Stimulated activated CD4-positive, alpha-beta T cell treated with anti-CD3 and anti-CD28 coated beads, Interleukin-1b, Interleukin-23, amount 100 ng/mL, for 48 hours (primary cell): ENCODE measurements at regions not wholly inside any gene's neighbourhood (a gene's known extent, or its start where the extent isn't known, plus 50 kb on each side); places are given as distances from the start of the nearest gene placed in this dataset.

Source experiments
- DNase-seq: peaks from one replicate; pipeline ENCODE4 v3.0.0-alpha.2; 2020

- DNase-seq = no peak
Measured at GRCh38 chr20:23162887-23163286, 76.8 kb upstream of the CD93 start.

- no peak for DNase-seq
Measured at GRCh38 chr20:23161968-23162696, 76.0 kb upstream of the CD93 start.

DNA sequence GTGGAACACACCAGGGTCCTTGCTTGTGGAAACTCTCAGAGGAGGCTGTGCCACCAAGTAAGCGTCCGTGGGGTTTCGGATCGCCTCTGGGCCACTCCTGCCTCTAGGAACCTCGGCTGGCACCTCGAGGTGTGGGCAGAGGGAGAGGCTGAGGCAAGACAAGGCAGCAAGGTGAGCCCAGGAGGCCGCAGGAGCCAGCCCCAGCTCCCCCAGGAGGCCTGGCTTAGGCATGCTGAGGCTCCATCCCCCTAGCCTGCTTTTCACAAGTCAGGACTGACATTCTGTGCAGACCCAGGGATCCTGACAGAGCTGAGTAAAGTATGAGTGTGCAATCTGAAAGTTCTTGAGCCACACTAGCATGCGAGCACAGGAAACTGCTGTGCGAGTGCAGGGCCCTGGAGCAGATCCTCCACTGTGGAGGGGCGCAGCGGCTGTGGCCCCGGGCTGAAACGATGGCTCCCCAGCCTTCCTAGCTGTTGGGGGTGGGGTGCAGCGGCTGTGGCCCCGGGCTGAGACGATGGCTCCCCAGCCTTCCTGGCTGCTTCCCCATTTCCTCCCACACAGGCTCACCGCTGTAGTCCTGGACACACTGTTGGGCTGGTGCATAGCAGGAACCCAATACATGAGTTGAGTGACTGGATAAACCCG lies 75.2 kb upstream of the CD93 start:
- no peak for DNase-seq

GRCh38 chr20:23160536-23161243 lies 74.6 kb upstream of the CD93 start:
- no peak for DNase-seq

DNA sequence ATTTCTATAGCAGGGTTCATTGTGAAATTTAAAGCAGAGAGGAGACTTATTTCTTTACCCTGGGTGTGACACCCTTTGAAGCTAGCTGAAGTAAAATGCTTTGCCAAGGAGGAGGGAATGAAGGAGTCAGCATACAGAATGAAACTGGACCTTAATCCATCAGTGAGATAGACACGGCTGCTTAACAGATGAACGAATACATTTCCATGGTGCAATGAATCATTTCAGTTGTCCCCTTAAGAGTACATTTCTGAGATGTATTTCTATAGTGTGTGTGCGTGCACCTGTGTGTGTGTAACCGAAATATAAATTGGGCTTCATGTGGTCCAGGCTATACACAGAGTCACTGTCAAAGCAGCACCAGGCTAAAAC lies 73.8 kb upstream of the CD93 start:
- DNase-seq = no peak

- DNase-seq = no peak
Measured at GRCh38 chr20:23159256-23159946, 73.3 kb upstream of the CD93 start.

DNA sequence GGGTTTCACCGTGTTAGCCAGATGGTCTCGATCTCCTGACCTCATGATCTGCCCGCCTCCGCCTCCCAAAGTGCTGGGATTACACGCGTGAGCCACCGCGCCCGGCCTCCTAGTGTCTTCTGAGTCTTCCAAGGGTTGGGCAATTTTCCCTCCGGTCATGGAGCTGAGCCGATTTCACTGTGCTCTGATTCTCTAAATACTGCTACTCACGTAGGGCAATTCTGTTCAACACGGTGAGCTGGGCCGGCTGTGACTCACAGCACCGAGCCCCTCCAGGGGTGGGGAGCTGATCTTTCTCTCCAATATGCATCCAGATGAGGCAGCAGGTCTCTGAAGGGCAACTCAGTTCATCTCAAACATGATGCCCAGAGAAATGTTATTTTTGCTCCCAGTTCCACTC lies 71.6 kb upstream of the CD93 start:
- no peak for DNase-seq

DNA sequence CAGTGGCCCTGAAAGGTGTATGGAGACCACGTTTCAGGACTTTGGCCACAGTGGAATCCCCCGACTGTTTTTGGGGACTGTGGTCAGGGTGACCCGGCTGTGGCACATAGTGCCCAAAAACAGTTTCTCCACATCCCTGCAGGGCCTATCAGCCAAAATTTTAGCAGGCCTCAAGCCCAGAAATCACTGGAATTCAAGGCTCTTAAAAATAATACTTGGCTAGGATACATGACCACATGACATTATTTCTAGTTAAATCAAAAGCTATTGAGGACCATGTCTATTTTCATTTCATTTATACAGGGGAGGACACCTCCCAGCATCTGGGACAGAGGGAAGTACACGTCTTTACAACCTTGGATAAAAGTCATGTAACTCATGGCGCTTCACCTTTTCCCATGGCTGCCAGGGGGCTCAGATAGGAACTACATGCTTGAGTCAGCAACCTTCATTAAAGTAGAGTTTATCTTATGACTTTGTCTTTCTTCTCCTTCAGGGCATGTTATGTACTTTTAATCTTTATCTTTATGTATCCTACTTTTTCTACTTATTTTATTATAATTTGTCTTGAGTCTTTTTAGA lies 70.8 kb upstream of the CD93 start:
- no peak for DNase-seq

DNA sequence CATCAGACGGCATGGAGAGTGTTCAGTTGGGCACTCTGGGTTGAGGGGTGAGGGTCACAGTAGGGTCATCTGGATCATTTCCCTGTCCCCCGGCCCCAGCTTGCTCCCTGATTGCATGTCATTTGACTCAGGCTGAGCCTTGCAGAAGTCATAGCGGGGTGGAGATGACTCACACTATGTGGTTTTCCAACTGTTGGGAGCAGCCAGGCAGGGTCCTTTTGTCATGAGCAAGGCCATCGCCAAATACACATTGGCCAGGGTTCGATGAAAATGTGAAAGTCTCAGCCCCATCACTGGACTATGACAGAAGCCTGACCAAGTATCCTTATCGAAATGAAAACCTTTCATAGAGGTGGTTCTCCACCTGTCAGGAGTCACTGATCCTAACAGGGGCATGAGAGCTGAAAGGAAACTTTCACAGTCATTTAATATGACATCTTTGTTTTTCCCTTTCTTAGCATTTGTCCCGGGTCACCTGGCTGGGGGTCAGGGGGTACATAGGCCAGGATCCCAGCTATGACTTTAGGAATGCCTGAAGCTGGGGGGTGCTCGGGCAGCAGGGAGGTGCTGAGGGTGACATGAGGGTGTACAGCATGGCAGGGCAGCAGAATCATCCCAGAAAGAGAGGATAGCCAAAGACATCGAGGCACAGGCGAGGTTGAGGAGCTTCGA lies 70.2 kb upstream of the CD93 start:
- DNase-seq = no peak

DNA sequence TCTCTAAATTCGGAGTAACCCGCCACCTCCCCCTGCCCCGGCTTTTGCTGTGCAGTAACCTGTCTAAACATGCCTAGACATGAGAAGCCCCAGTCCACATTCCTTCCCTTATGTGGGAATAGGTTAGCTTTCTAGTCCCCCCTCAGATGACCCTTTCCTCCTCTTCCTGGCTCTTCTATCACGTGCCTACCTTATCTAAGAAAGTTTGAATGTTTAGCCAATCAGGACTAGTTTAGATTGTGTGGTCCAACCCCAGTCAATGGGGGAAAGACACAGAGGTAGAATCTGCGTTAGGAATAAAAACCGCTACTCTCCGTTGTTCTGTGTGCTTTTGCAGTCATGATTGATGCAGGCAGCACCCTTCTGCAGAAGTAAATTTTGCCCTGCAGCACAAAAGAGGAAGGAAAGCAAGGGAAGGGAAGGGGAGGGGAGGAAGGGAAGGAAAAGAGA lies 69.0 kb upstream of the CD93 start:
- DNase-seq = no peak

DNA sequence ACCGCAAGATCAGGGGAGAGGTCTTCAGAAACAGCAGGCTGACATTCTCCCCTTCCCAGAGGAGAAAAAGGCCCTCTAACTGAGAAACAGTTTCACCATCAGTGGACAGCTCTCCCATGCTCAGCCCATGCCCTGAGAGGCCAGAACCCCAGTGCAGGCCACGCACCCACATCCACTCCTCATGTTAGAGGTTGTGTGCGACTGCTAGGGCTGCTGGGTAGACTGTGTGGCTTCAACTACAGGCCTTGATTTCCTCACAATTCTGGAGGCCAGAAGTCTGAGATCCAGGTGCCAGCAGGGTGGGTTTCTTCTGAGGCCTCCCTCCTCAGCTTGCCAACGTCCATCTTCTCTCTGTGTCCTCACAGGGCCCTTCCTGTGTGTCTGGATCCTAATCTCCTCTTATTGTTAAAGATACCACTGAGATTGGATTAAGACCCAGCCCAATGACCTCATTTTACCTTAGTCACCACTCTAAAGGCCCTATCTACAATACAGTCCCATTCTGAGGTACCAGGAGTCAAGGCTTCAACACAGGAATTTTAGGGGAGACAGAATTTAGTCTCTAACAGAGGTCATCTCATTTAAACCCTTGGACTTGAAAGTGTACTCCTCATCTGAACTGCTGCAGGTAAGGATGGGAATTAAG lies 67.7 kb upstream of the CD93 start:
- DNase-seq = no peak

DNA sequence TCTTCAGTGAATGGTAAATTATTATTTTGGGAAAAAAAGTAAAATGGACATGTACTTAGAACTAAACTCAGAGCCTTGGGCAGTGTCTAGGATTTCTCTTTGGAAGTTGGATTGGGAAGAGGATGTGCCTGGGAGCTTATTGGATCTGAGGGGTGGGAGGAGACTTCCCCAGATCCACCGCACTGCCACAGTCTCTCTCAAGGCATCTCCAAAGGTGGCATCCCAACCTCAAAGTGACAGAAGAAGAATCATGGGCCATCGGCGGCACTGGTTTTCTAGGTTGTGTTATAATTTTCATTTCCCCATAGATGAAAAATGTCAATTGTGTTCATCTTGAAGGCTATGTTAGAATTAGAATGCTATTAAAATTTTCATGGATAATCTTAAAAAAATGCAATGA lies 66.8 kb upstream of the CD93 start:
- no peak for DNase-seq

DNA sequence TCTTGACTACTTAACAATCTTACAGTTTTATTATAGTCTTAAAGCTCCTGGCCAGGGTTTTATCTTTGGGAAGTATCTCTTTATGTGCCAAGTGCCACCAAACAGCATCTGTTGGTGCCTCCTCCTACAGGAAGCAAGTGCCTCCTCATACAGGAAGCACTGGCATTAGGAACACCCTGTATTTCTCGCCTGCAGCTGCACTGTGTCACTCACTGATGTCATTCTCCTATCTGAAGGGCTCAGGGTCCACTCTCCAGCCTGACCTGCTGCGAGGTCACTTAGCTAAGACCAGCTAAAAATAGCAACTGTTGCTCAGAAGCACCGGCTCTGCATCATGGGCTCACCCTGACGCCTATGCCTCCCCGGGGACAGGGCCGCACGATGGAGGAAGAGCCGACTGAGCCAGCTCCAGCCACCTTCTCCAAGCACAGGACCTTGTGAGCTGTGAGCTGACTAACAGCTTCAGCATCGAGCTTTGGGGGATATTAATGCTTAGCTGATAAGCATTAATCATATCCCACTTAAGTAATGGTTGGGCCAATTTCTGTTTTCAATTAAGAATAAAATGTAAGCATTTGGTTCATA lies 66.3 kb upstream of the CD93 start:
- DNase-seq = no peak

DNA sequence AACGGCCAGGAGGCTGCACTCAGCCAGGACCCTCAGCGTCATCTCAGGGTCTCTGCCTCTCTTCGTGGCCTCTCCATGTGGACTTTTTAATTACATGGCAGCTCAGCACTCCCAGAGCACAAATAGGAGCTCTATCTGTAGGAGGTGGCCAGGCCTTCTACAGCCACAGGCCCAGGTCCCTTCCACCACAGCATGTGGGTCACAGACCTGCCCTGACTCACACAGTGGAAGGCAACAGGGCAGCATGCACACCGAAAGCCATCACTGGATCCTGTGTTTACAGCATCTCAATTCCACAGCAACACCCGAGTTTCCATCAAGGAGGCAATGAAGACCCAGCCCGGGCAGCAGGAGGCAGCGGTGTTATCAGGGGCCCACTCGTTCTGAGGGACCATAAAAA lies 65.8 kb upstream of the CD93 start:
- no peak for DNase-seq

GRCh38 chr20:23151008-23151703 lies 65.0 kb upstream of the CD93 start:
- no peak for DNase-seq

DNA sequence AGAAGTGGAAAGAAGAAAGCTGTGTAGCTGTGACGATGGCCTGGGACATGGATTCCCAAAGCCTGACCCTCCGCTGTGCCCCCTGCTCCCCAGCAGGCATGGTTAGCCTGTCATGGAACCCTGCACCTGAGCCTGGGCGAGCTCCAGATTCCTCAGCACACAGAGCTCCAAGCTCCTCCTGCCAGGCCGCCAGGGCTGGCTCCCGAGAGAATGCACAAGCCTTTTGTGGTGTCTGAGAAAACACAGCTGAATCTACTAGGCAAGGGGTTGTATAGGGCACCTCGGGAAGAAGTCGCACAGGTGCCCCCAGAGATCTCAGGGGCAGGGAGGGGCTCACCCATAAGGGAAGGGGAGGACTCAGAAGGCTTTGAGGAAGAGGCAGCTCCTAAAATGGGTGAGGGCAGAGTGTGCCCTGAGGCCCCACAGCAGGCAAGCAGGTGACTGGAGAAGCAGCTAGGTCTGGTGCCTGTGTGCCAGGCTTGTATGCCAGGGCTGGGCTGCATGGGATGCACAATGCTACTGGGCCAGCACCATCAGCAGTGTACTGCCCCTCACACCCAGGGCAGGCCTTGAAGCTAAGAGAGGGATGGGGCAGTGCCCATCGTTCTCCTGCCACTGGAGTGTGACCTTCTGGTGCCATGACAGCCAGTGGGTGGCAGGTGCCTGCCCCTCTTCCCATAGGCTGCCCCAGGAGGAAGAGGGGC lies 64.3 kb upstream of the CD93 start:
- DNase-seq = no peak

DNA sequence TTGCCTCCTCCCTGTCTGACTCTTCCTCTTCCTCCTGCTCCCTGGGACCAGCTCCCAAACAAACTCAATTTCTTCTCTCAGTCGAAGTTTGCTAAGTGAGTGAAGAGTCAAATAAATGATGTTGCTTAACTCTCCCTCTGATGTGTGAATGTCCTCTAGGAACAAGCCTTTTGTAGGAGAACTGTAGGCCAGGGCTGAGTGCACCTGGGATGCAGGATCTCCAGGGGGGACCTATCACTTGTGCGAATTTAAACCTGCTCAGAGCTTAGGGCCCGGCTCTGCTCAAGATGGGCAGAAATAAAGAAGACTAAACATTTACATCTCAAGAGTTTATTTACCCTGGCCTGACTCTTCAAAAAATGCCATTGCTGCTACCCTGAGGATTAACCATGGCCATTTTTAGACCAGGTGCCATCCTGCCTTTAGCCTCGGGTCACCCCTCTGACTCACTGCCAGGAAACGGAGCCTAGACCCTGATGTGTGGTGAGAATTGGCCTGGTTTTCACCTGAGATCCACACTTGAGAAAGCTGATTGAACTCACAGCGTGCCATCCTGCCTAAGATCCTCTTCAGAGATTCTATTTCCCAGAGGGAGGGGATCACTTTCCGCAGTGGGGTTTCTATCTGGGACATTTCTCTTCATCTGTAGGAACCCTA lies 63.6 kb upstream of the CD93 start:
- DNase-seq = no peak

DNA sequence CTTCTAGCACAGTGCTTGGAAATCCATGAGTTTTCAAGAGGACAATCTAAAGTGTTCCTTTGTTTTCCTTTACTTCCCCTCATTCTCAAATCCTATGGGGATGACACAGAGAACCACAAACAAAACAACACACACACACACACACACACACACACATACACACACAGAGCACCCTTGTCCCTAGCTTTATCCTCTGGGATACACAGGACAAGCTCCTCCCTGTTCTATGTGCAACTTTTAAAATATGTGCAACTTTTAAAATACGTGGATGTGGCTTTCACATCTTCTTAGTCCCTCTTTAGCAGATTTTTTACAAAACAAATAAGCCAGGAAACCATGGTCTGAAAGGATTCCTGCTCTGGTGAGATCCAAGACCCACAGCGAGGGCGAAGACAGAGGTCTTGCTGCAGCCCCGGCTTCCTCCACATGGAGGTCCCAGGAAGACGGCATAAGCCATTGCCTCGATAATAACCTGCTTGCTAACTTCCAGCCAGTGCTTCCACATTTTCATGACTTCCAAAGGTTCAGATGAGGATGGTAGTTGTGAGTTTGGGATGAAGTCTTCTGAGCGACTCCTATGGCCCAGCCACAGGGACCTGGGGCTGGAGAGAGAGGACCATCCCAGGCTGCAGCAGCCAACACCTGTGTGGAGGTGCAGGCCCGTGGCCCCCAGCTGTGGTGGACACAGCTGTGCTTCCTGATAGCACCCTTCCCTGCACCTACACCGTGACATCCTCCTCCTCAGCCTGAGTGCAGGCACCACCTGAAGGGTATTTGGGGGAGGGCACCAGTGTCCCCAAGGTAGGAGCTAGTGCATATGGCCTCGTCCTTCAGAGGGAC lies 62.8 kb upstream of the CD93 start:
- no peak for DNase-seq
